A549 (cell line): ENCODE measurements at regions not wholly inside any gene's neighbourhood (a gene's known extent, or its start where the extent isn't known, plus 50 kb on each side); places are given as distances from the start of the nearest gene placed in this dataset.

Experiments
- ATAC-seq, 2 experiments: fragments of 200-7000 bp in 1 of 2; fragments of >200 bp in 1 of 2; cut with Nextera tagmentation in 1 of 2; cut with Tn5 transposase in 1 of 2; 3 replicates each; pipeline versions ENCODE4 v1.8.0 to v1.9.1; 2018 to 2020; ENCODE audit warnings: mild to moderate bottlenecking in 1 of 2, moderate library complexity in 1 of 2
- CTCF ChIA-PET: fragments of 300-600 bp; sonication (Branson Sonifier 250); formaldehyde crosslinking; extraction: SDS; loops from one replicate; lab custom pipeline; 2021; ENCODE audit warnings: antibody characterized with exemption, inconsistent platforms; lab: Yijun Ruan, JAX
- POLR2A ChIA-PET: fragments of 350-600 bp; formaldehyde crosslinking; extraction: SDS; loops from one replicate; lab custom pipeline; 2021; ENCODE audit warnings: antibody characterized with exemption, inconsistent platforms; lab: Yijun Ruan, JAX
- DNase-seq, 2 experiments: peaks; one replicate each; pipeline versions ENCODE4 v3.0.0 to v3.0.0-alpha.2; 2011 to 2016; ENCODE audit warnings: low read depth in 1 of 2, low spot score in 1 of 2
- FAIRE-seq: peaks from 2 replicates; lab custom pipeline; 2011; peaks lifted over from hg19 to GRCh38; lab: Jason Lieb, UNC
- H3K27ac ChIP-seq, 2 experiments: fragments of >200 bp; sonication (Bioruptor Twin); formaldehyde crosslinking; 3 replicates each; pipeline ENCODE4 v1.5.1; 2016 to 2017
- H3K4me1 ChIP-seq: fragments of >200 bp; sonication (Bioruptor Twin); formaldehyde crosslinking; 3 replicates; pipeline ENCODE4 v1.6.1; 2016
- H3K4me2 ChIP-seq: fragments of >200 bp; sonication (Bioruptor Twin); formaldehyde crosslinking; 3 replicates; pipeline ENCODE4 v1.6.1; 2016
- H3K4me3 ChIP-seq: fragments of >200 bp; sonication (Bioruptor Twin); formaldehyde crosslinking; 3 replicates; pipeline ENCODE4 v1.5.1; 2016
- H3K9me3 ChIP-seq: fragments of >200 bp; sonication (Bioruptor Twin); formaldehyde crosslinking; 3 replicates; pipeline ENCODE4 v1.6.1; 2016
- ATOH8 ChIP-seq: fragments of 250-450 bp; sonication (Bioruptor Pico); IDR thresholded peaks from 2 replicates; pipeline ENCODE4 v1.5.0; 2020; ENCODE audit warnings: low read depth, mild to moderate bottlenecking, moderate library complexity
- BCL3 ChIP-seq: fragments of >200 bp; sonication (Bioruptor Twin); formaldehyde crosslinking; IDR thresholded peaks from 3 replicates; pipeline ENCODE4 v1.6.1; 2016
- E2F6 ChIP-seq: IDR thresholded peaks from 2 replicates; pipeline ENCODE4 v1.6.1; 2012; ENCODE audit warnings: low read depth, borderline replicate concordance
- EHF ChIP-seq: fragments of 250-450 bp; sonication (Bioruptor Pico); IDR thresholded peaks from 2 replicates; pipeline ENCODE4 v1.5.0; 2020; ENCODE audit warnings: mild to moderate bottlenecking
- ELK1 ChIP-seq: fragments of 150-350 bp; IDR thresholded peaks from 2 replicates; pipeline ENCODE4 v1.6.1; 2014; ENCODE audit warnings: low read depth, mild to moderate bottlenecking, low read length
- ESRRA ChIP-seq: fragments of 150-350 bp; IDR thresholded peaks from 2 replicates; pipeline ENCODE4 v1.6.1; 2014; ENCODE audit warnings: mild to moderate bottlenecking, low read length, borderline replicate concordance
- FOSB ChIP-seq: fragments of 250-450 bp; sonication (Bioruptor Pico); IDR thresholded peaks from 2 replicates; pipeline ENCODE4 v1.5.0; 2020; ENCODE audit warnings: mild to moderate bottlenecking, moderate library complexity
- GATA3 ChIP-seq: IDR thresholded peaks from 2 replicates; pipeline ENCODE4 v1.6.1; 2012; ENCODE audit warnings: borderline replicate concordance
- HDAC2 ChIP-seq: fragments of 200-600 bp; sonication (generic); IDR thresholded peaks from 2 replicates; pipeline ENCODE4 v1.6.1; 2016
- HES2 ChIP-seq: fragments of >200 bp; sonication (Bioruptor Twin); formaldehyde crosslinking; IDR thresholded peaks from 2 replicates; pipeline ENCODE4 v1.6.1; 2016
- HEYL ChIP-seq: fragments of 250-450 bp; sonication (Bioruptor Pico); IDR thresholded peaks from 2 replicates; pipeline ENCODE4 v1.8.0; 2021; ENCODE audit warnings: mild to moderate bottlenecking, moderate library complexity
- HOXB13 ChIP-seq: fragments of 250-450 bp; sonication (Bioruptor Pico); IDR thresholded peaks from 2 replicates; pipeline ENCODE4 v1.5.0; 2020; ENCODE audit warnings: low read depth, mild to moderate bottlenecking, moderate library complexity
- HOXB5 ChIP-seq: fragments of 250-450 bp; sonication (Bioruptor Pico); IDR thresholded peaks from 2 replicates; pipeline ENCODE4 v1.5.0; 2020; ENCODE audit warnings: mild to moderate bottlenecking, moderate library complexity
- KDM5A ChIP-seq: fragments of 200-600 bp; sonication (generic); IDR thresholded peaks from 2 replicates; pipeline ENCODE4 v1.6.1; 2016; ENCODE audit warnings: antibody characterized with exemption, mild to moderate bottlenecking
- MAX ChIP-seq: IDR thresholded peaks from 2 replicates; pipeline ENCODE4 v1.6.1; 2012
- MAZ ChIP-seq: fragments of 150-350 bp; IDR thresholded peaks from 2 replicates; pipeline ENCODE4 v1.6.1; 2014; ENCODE audit warnings: antibody characterized with exemption, low read depth, low read length, borderline replicate concordance
- MYC ChIP-seq: IDR thresholded peaks from 2 replicates; pipeline ENCODE4 v1.6.1; 2012; ENCODE audit warnings: mild to moderate bottlenecking, inconsistent platforms, low read length, improper control_type of control experiment, borderline replicate concordance
- NFE2L2 ChIP-seq: fragments of 150-350 bp; conservative IDR thresholded peaks from 2 replicates; pipeline ENCODE4 v1.6.1; 2014; ENCODE audit warnings: low read length
- PBX3 ChIP-seq: IDR thresholded peaks from 2 replicates; pipeline ENCODE4 v1.6.1; 2012
- PHF8 ChIP-seq: fragments of 200-600 bp; sonication (generic); IDR thresholded peaks from 2 replicates; pipeline ENCODE4 v1.6.1; 2016; ENCODE audit warnings: low read depth, mild to moderate bottlenecking, antibody characterized with exemption, moderate library complexity, borderline replicate concordance
- RAD21 ChIP-seq, 2 experiments: fragments of >200 bp in 1 of 2; sonication (Bioruptor Twin) in 1 of 2; formaldehyde crosslinking in 1 of 2; IDR thresholded peaks in 1 of 2; conservative IDR thresholded peaks in 1 of 2; 2 replicates in 1 of 2; 3 replicates in 1 of 2; pipeline ENCODE4 v1.6.1; 2012 to 2018; ENCODE audit warnings: inconsistent platforms in 1 of 2
- RFX5 ChIP-seq: fragments of 450-650 bp; IDR thresholded peaks from 2 replicates; pipeline ENCODE4 v1.7.1; 2014; ENCODE audit warnings: antibody characterized with exemption, mild to moderate bottlenecking, moderate library complexity
- RNF2 ChIP-seq: fragments of 200-600 bp; sonication (generic); IDR thresholded peaks from 2 replicates; pipeline ENCODE4 v1.6.1; 2016; ENCODE audit warnings: low read depth, mild to moderate bottlenecking, antibody characterized with exemption, moderate library complexity, borderline replicate concordance
- SREBF2 ChIP-seq: fragments of 450-650 bp; IDR thresholded peaks from 2 replicates; pipeline ENCODE4 v1.6.1; 2014; ENCODE audit warnings: mild to moderate bottlenecking, moderate library complexity
- USF2 ChIP-seq: fragments of 450-650 bp; IDR thresholded peaks from 2 replicates; pipeline ENCODE4 v1.6.1; 2014; ENCODE audit warnings: antibody characterized with exemption
- ZC3H11A ChIP-seq: fragments of 450-650 bp; IDR thresholded peaks from 2 replicates; pipeline ENCODE4 v1.6.1; 2014; ENCODE audit warnings: antibody characterized with exemption, mild to moderate bottlenecking
- ZFP36 ChIP-seq: fragments of 450-650 bp; IDR thresholded peaks from 2 replicates; pipeline ENCODE4 v1.6.1; 2014; ENCODE audit warnings: borderline replicate concordance; ENCODE audit not compliant: partially characterized antibody
- ZSCAN20 ChIP-seq: fragments of 250-450 bp; sonication (Bioruptor Pico); IDR thresholded peaks from 2 replicates; pipeline ENCODE4 v1.8.0; 2022; ENCODE audit warnings: mild to moderate bottlenecking, moderate library complexity
- WGBS: methylation state at CpG from one replicate; pipeline ENCODE4 v1.1.6; 2017; ENCODE audit errors: missing lambda C conversion rate; 5-methylcytosine and 5-hydroxymethylcytosine counted together

GRCh38 chr12:31210104-31210503 is 115.8 kb downstream of the SINHCAF start:
- H3K9me3 ChIP-seq, result no peaks in the 10 kb centered on the region
- 91% methylated on average over 3 of the region's 3 CpGs for whole genome bisulfite sequencing
- CTCF ChIA-PET, result interaction anchor here (0.6 to 1.7 kb wide), 3 partner anchors 23 to 26 kb away, joined by 3 to 4 read pairs (median 3); no protein-coding TSS in a partner anchor
- ATAC-seq, result no peak
- no peak overlapping the region for H3K4me3 ChIP-seq
- H3K27ac ChIP-seq, result no peak overlapping the region
- no peak for DNase-seq
- H3K4me2 ChIP-seq, result no peak overlapping the region
- no peaks in the 10 kb centered on the region for H3K4me1 ChIP-seq
- no peak for FAIRE-seq
- no peak for TF ChIP-seq BCL3
- no peak for TF ChIP-seq RFX5
- TF ChIP-seq MYC, result no peak
- TF ChIP-seq ZSCAN20 (CRISPR knock-in tag), result no peak
- no peak for TF ChIP-seq ZFP36
- TF ChIP-seq HEYL, result no peak
- no peak for TF ChIP-seq NFE2L2
- TF ChIP-seq HOXB5 (CRISPR knock-in tag), result no peak
- TF ChIP-seq ESRRA, result no peak
- TF ChIP-seq RAD21 (conservative IDR thresholded peaks at IDR 0.05 in 1 of 2, IDR thresholded peaks at IDR 0.05 in 1 of 2), result no peak
- TF ChIP-seq USF2, result no peak
- TF ChIP-seq MAZ, result no peak
- no peak for TF ChIP-seq FOSB (CRISPR knock-in tag)
- TF ChIP-seq HDAC2, result no peak
- TF ChIP-seq E2F6, result no peak
- TF ChIP-seq KDM5A, result no peak
- TF ChIP-seq ATOH8 (CRISPR knock-in tag), result no peak
- no peak for TF ChIP-seq GATA3
- TF ChIP-seq PHF8, result no peak
- POLR2A ChIA-PET, result no interaction called here

GRCh38 chr12:31210541-31210940 is 115.4 kb downstream of the SINHCAF start:
- H3K27ac ChIP-seq, result no peak overlapping the region
- ChIA-PET POLR2A (no interaction called here), CTCF (interaction anchor here (1.1 to 1.7 kb wide), 2 partner anchors 24 to 26 kb away, joined by 3 to 4 read pairs; no protein-coding TSS in a partner anchor)
- no peak overlapping the region for H3K4me3 ChIP-seq
- DNase-seq (no peak), FAIRE-seq (no peak), ATAC-seq (no peak)
- no peak for TF ChIP-seq SREBF2
- no peak for TF ChIP-seq PBX3
- no peak for TF ChIP-seq KDM5A
- TF ChIP-seq FOSB (CRISPR knock-in tag), result no peak
- no peak for TF ChIP-seq RAD21 (conservative IDR thresholded peaks at IDR 0.05 in 1 of 2, IDR thresholded peaks at IDR 0.05 in 1 of 2)
- no peak for TF ChIP-seq RNF2
- TF ChIP-seq ELK1, result no peak
- no peak for TF ChIP-seq EHF (CRISPR knock-in tag)
- TF ChIP-seq MAX, result no peak
- TF ChIP-seq HES2, result no peak
- no peak for TF ChIP-seq USF2
- TF ChIP-seq ZC3H11A, result no peak
- no peak for TF ChIP-seq HOXB13 (CRISPR knock-in tag)
- WGBS, result 93% methylated on average over 1 of the region's 1 CpG
- H3K9me3 ChIP-seq, result no peaks in the 10 kb centered on the region
- H3K4me1 ChIP-seq, result no peaks in the 10 kb centered on the region
- no peak overlapping the region for H3K4me2 ChIP-seq
